Astrocyte (in vitro differentiated cells and primary cell): ENCODE measurements at regions not wholly inside any gene's neighbourhood (a gene's known extent, or its start where the extent isn't known, plus 50 kb on each side); places are given as distances from the start of the nearest gene placed in this dataset.
A peak's percentile ranks its signal among the peaks of the same experiment; 100 is the strongest.

Source experiments
- DNase-seq: peaks from one replicate; pipeline ENCODE4 v3.0.0-alpha.2; 2010; ENCODE audit warnings: low read depth
- FAIRE-seq: peaks from 2 replicates; lab custom pipeline; 2011; peaks lifted over from hg19 to GRCh38; lab: Jason Lieb, UNC
- H2AFZ ChIP-seq: 2 replicates; pipeline ENCODE4 v1.6.0; 2012; ENCODE audit warnings: low read depth, low read length, inconsistent platforms
- H3K27ac ChIP-seq: 2 replicates; pipeline ENCODE4 v1.5.1; 2011; ENCODE audit warnings: low read depth, low read length, inconsistent platforms
- H3K27me3 ChIP-seq: 2 replicates; pipeline ENCODE4 v1.6.0; 2011; ENCODE audit warnings: low read length, inconsistent platforms; ENCODE audit not compliant: insufficient read depth
- H3K36me3 ChIP-seq: 2 replicates; pipeline ENCODE4 v1.5.1; 2011; ENCODE audit warnings: low read length, inconsistent platforms; ENCODE audit not compliant: insufficient read depth
- H3K4me1 ChIP-seq: 2 replicates; pipeline ENCODE4 v1.5.1; 2011; ENCODE audit warnings: low read length, inconsistent platforms; ENCODE audit not compliant: insufficient read depth
- H3K4me2 ChIP-seq: 2 replicates; pipeline ENCODE4 v1.6.0; 2012; ENCODE audit warnings: low read length, inconsistent platforms
- H3K4me3 ChIP-seq: 2 replicates; pipeline ENCODE4 v1.5.1; 2011; ENCODE audit warnings: low read depth, mild to moderate bottlenecking, low read length, inconsistent platforms; ENCODE audit not compliant: insufficient read depth
- H3K79me2 ChIP-seq: 2 replicates; pipeline ENCODE4 v1.6.0; 2012; ENCODE audit warnings: mild to moderate bottlenecking, low read length, inconsistent platforms; ENCODE audit not compliant: insufficient read depth
- H3K9ac ChIP-seq: 2 replicates; pipeline ENCODE4 v1.6.0; 2012; ENCODE audit warnings: mild to moderate bottlenecking, low read length, inconsistent platforms
- H3K9me3 ChIP-seq: 2 replicates; pipeline ENCODE4 v1.5.1; 2012; ENCODE audit warnings: low read depth, mild to moderate bottlenecking, low read length, inconsistent platforms; ENCODE audit not compliant: insufficient read depth
- H4K20me1 ChIP-seq: 2 replicates; pipeline ENCODE4 v1.6.0; 2012; ENCODE audit warnings: low read length, inconsistent platforms; ENCODE audit not compliant: insufficient read depth
- H3K27ac Mint-ChIP-seq: one replicate; pipeline ENCODE4 v1.8.0; 2021; ENCODE audit warnings: mild to moderate bottlenecking, mixed read lengths; ENCODE audit not compliant: unreplicated experiment
- H3K27me3 Mint-ChIP-seq: one replicate; pipeline ENCODE4 v1.8.0; 2021; ENCODE audit warnings: low read depth, mixed read lengths; ENCODE audit not compliant: unreplicated experiment
- H3K36me3 Mint-ChIP-seq: one replicate; pipeline ENCODE4 v1.8.0; 2021; ENCODE audit warnings: low read depth, mixed read lengths; ENCODE audit not compliant: unreplicated experiment
- H3K4me1 Mint-ChIP-seq: one replicate; pipeline ENCODE4 v1.8.0; 2021; ENCODE audit warnings: low read depth, mixed read lengths; ENCODE audit not compliant: unreplicated experiment
- H3K4me3 Mint-ChIP-seq: one replicate; pipeline ENCODE4 v1.8.0; 2021; ENCODE audit warnings: mild to moderate bottlenecking, moderate library complexity, mixed read lengths; ENCODE audit not compliant: unreplicated experiment
- H3K9me3 Mint-ChIP-seq: one replicate; pipeline ENCODE4 v1.8.0; 2021; ENCODE audit warnings: mild to moderate bottlenecking, mixed read lengths; ENCODE audit not compliant: unreplicated experiment
- CTCF ChIP-seq: IDR thresholded peaks from 2 replicates; pipeline ENCODE4 v1.5.1; 2011; ENCODE audit warnings: low read depth, mild to moderate bottlenecking, inconsistent platforms, low read length, moderate library complexity; ENCODE audit not compliant: insufficient read depth
- EZH2 ChIP-seq: IDR thresholded peaks from 2 replicates; pipeline ENCODE4 v1.6.1; 2012; ENCODE audit warnings: mild to moderate bottlenecking, low read length, inconsistent platforms; ENCODE audit not compliant: insufficient read depth

GRCh38 chr1:80582980-80583379 lies 1217.8 kb upstream of the ADGRL2 start:
- no peaks in the 10 kb centered on the region for H3K27me3 Mint-ChIP-seq
- H3K27me3 ChIP-seq: no peaks in the 10 kb centered on the region
- H3K4me2 ChIP-seq: no peak overlapping the region
- no peaks in the 10 kb centered on the region for H3K36me3 ChIP-seq
- H3K27ac Mint-ChIP-seq: no peak overlapping the region
- H3K4me3 ChIP-seq: no peak overlapping the region
- DNase-seq (peak; percentile 2), FAIRE-seq (no peak)
- no peaks in the 10 kb centered on the region for H3K36me3 Mint-ChIP-seq
- peaks cover 2% of the 10 kb centered on the region for H3K9me3 Mint-ChIP-seq
- H3K27ac ChIP-seq: no peak overlapping the region
- no peak overlapping the region for H3K4me3 Mint-ChIP-seq
- no peaks in the 10 kb centered on the region for H3K4me1 ChIP-seq
- H3K9me3 ChIP-seq: no peaks in the 10 kb centered on the region
- H3K79me2 ChIP-seq: no peaks in the 10 kb centered on the region
- H3K4me1 Mint-ChIP-seq: no peaks in the 10 kb centered on the region
- H3K9ac ChIP-seq: no peak overlapping the region
- no peak for TF ChIP-seq CTCF
- TF ChIP-seq EZH2: no peak
- H2AFZ ChIP-seq: no peak overlapping the region
- no peaks in the 10 kb centered on the region for H4K20me1 ChIP-seq

GRCh38 chr1:80579055-80579454 lies 1221.7 kb upstream of the ADGRL2 start:
- no peaks in the 10 kb centered on the region for H3K27me3 Mint-ChIP-seq
- no peak overlapping the region for H3K27ac Mint-ChIP-seq
- Histone ChIP-seq H3K79me2 (no peaks in the 10 kb centered on the region), H3K27ac (no peak overlapping the region), H2AFZ (no peak overlapping the region), H3K4me3 (no peak overlapping the region), H3K9ac (no peak overlapping the region), H3K4me1 (no peaks in the 10 kb centered on the region), H3K4me2 (no peak overlapping the region), H3K36me3 (no peaks in the 10 kb centered on the region), H3K9me3 (no peaks in the 10 kb centered on the region), H4K20me1 (no peaks in the 10 kb centered on the region), H3K27me3 (no peaks in the 10 kb centered on the region)
- TF ChIP-seq EZH2 (no peak), CTCF (no peak)
- H3K9me3 Mint-ChIP-seq: peaks cover 2% of the 10 kb centered on the region
- no peaks in the 10 kb centered on the region for H3K36me3 Mint-ChIP-seq
- DNase-seq (no peak), FAIRE-seq (no peak)
- H3K4me1 Mint-ChIP-seq: no peaks in the 10 kb centered on the region
- H3K4me3 Mint-ChIP-seq: no peak overlapping the region

GRCh38 chr1:80566867-80567266 lies 1233.9 kb upstream of the ADGRL2 start:
- Mint-ChIP-seq H3K4me3 (no peak overlapping the region), H3K9me3 (no peaks in the 10 kb centered on the region), H3K4me1 (no peaks in the 10 kb centered on the region), H3K36me3 (no peaks in the 10 kb centered on the region), H3K27ac (no peak overlapping the region), H3K27me3 (no peaks in the 10 kb centered on the region)
- H3K4me2 ChIP-seq: no peak overlapping the region
- H3K27me3 ChIP-seq: no peaks in the 10 kb centered on the region
- DNase-seq (no peak), FAIRE-seq (no peak)
- H3K9ac ChIP-seq: no peak overlapping the region
- H2AFZ ChIP-seq: no peak overlapping the region
- H4K20me1 ChIP-seq: no peaks in the 10 kb centered on the region
- no peak for TF ChIP-seq CTCF
- TF ChIP-seq EZH2: no peak
- H3K79me2 ChIP-seq: no peaks in the 10 kb centered on the region
- H3K4me1 ChIP-seq: no peaks in the 10 kb centered on the region
- no peaks in the 10 kb centered on the region for H3K9me3 ChIP-seq
- H3K36me3 ChIP-seq: no peaks in the 10 kb centered on the region
- H3K27ac ChIP-seq: no peak overlapping the region
- H3K4me3 ChIP-seq: no peak overlapping the region
